ENCODE measurements at regions not wholly inside any gene's neighbourhood (a gene's known extent, or its start where the extent isn't known, plus 50 kb on each side); places are given as distances from the start of the nearest gene placed in this dataset.

GRCh38 chr11:113538451-113539412, 63.5 kb upstream of the DRD2 start:
- no peak for TF ChIP-seq EP300 (IDR thresholded peaks at IDR 0.05)
- TF ChIP-seq POLR2AphosphoS5 (IDR thresholded peaks at IDR 0.05) = no peak
- TF ChIP-seq POLR2A (IDR thresholded peaks at IDR 0.05) = no peak
- no peak for TF ChIP-seq CTCF (IDR thresholded peaks at IDR 0.05)

All from gastroesophageal sphincter (tissue), 3 donors.